ENCODE measurements at regions not wholly inside any gene's neighbourhood (a gene's known extent, or its start where the extent isn't known, plus 50 kb on each side); places are given as distances from the start of the nearest gene placed in this dataset.

- no peak for DNase-seq
Measured at GRCh38 chr3:95277613-95278012, 1214.8 kb downstream of the NSUN3 start.

GRCh38 chr3:95280711-95281352 is 1218.0 kb downstream of the NSUN3 start:
- Histone ChIP-seq H3K36me3 (replicated peaks in 1 of 2; ENCODE audit: insufficient read depth in 1 of 2, low read depth in 2 of 2) (no peaks in the 10 kb centered on the region), H3K27ac (no peak overlapping the region), H3K9me3 (no peaks in the 10 kb centered on the region), H3K4me1 (no peaks in the 10 kb centered on the region), H3K4me3 (no peak overlapping the region), H3K27me3 (peaks cover 0 to 4% of the 10 kb centered on the region in 2 donors)
- TF ChIP-seq CTCF (IDR thresholded peaks at IDR 0.05), result no peak
- no peak for TF ChIP-seq POLR2A (IDR thresholded peaks at IDR 0.05)
- DNase-seq (no peak), ATAC-seq (no peak)
- intact Hi-C loops (cut with DNase I), result no loop called here
- WGBS, 2 donors, result 31 to 34% methylated on average over 3 of the region's 3 CpGs

More at GRCh38 chr3:95277613-95278012, 1214.8 kb downstream of the NSUN3 start:
- ATAC-seq, result no peak
- Histone ChIP-seq H3K9me3 (no peaks in the 10 kb centered on the region), H3K4me3 (no peak overlapping the region), H3K36me3 (replicated peaks in 1 of 2; ENCODE audit: insufficient read depth in 1 of 2, low read depth in 2 of 2) (no peaks in the 10 kb centered on the region), H3K4me1 (no peaks in the 10 kb centered on the region), H3K27ac (no peak overlapping the region), H3K27me3 (peaks cover 0 to 4% of the 10 kb centered on the region in 2 donors)
- TF ChIP-seq POLR2A (IDR thresholded peaks at IDR 0.05) (no peak), CTCF (IDR thresholded peaks at IDR 0.05) (no peak)
- intact Hi-C loops (cut with DNase I), result no loop called here
- 30 to 38% methylated on average over 3 of the region's 3 CpGs for WGBS, 2 donors

- H3K27me3 ChIP-seq, result no peaks in the 10 kb centered on the region
- TF ChIP-seq POLR2A (IDR thresholded peaks at IDR 0.05) (no peak), CTCF (IDR thresholded peaks at IDR 0.05) (no peak)
- H3K27ac ChIP-seq, result no peak overlapping the region
- no peaks in the 10 kb centered on the region for H3K9me3 ChIP-seq
- ATAC-seq (no peak), DNase-seq (no peak)
- 75 to 80% methylated on average over 2 of the region's 2 CpGs for WGBS, 2 donors
- H3K4me3 ChIP-seq, result no peak overlapping the region
- no peaks in the 10 kb centered on the region for H3K36me3 ChIP-seq (replicated peaks in 1 of 2; ENCODE audit: insufficient read depth in 1 of 2, low read depth in 2 of 2)
- no peaks in the 10 kb centered on the region for H3K4me1 ChIP-seq
- intact Hi-C loops (cut with DNase I), result no loop called here
Measured at GRCh38 chr3:95289295-95289694, 1226.4 kb downstream of the NSUN3 start.

GRCh38 chr3:95297581-95297980 is 1234.7 kb downstream of the NSUN3 start:
- 50 to 51% methylated on average over 1 of the region's 1 CpG for WGBS, 2 donors
- Histone ChIP-seq H3K27ac (no peak overlapping the region), H3K4me3 (no peak overlapping the region), H3K27me3 (no peaks in the 10 kb centered on the region), H3K4me1 (peaks cover 12% of the 10 kb centered on the region), H3K9me3 (no peaks in the 10 kb centered on the region), H3K36me3 (replicated peaks in 1 of 2; ENCODE audit: insufficient read depth in 1 of 2, low read depth in 2 of 2) (no peaks in the 10 kb centered on the region)
- ATAC-seq (no peak), DNase-seq (no peak)
- intact Hi-C loops (cut with DNase I), result no loop called here
- TF ChIP-seq CTCF (IDR thresholded peaks at IDR 0.05) (no peak), POLR2A (IDR thresholded peaks at IDR 0.05) (no peak)

- 69 to 74% methylated on average over 1 of the region's 1 CpG for WGBS, 2 donors
- ATAC-seq (peak; percentile 76), DNase-seq (no peak)
- peaks cover 12% of the 10 kb centered on the region for H3K4me1 ChIP-seq
- intact Hi-C loops (cut with DNase I), result no loop called here
- no peak overlapping the region for H3K4me3 ChIP-seq
- no peaks in the 10 kb centered on the region for H3K9me3 ChIP-seq
- no peak for TF ChIP-seq POLR2A (IDR thresholded peaks at IDR 0.05)
- no peaks in the 10 kb centered on the region for H3K36me3 ChIP-seq (replicated peaks in 1 of 2; ENCODE audit: insufficient read depth in 1 of 2, low read depth in 2 of 2)
- H3K27ac ChIP-seq, result peak overlapping the region in 1 of 4 donors; percentile 1
- no peaks in the 10 kb centered on the region for H3K27me3 ChIP-seq
Measured at GRCh38 chr3:95302044-95302443, 1239.2 kb downstream of the NSUN3 start.

All from body of pancreas (tissue), 4 donors.